GM12878 (cell line): ENCODE measurements at regions not wholly inside any gene's neighbourhood (a gene's known extent, or its start where the extent isn't known, plus 50 kb on each side); places are given as distances from the start of the nearest gene placed in this dataset.

Experiments
- ATAC-seq: fragments of 200-7000 bp; cut with Tn5 transposase; 3 replicates; pipeline ENCODE4 v1.9.1; 2020; ENCODE audit warnings: mild to moderate bottlenecking, moderate library complexity
- BruUV-seq: library from RNA; stranded (reverse); fragments of 400-500 nt; replicated peaks from 2 replicates; lab custom pipeline; 2021; lab: Mats Ljungman, UMichigan
- CTCF ChIA-PET: fragments of 300-600 bp; sonication (Branson Sonifier 250); formaldehyde crosslinking; extraction: SDS; loops from one replicate; lab custom pipeline; 2021; ENCODE audit warnings: inconsistent platforms; lab: Yijun Ruan, JAX
- POLR2A ChIA-PET: fragments of 350-600 bp; formaldehyde crosslinking; extraction: SDS; loops from one replicate; lab custom pipeline; 2021; ENCODE audit warnings: inconsistent platforms; lab: Charles Lee
- RAD21 ChIA-PET: fragments of 300-600 bp; sonication (Branson Sonifier 250); formaldehyde crosslinking; loops from one replicate; lab custom pipeline; 2023; ENCODE audit warnings: antibody characterized with exemption; ENCODE audit not compliant: unreplicated experiment; lab: Charles Lee
- SMC1A ChIA-PET: fragments of 300-600 bp; sonication (Branson Sonifier 250); formaldehyde crosslinking; loops from one replicate; lab custom pipeline; 2023; ENCODE audit not compliant: unreplicated experiment, uncharacterized antibody; lab: Charles Lee
- DNase-seq: peaks from one replicate; pipeline ENCODE4 v3.0.0-alpha.2; 2011; ENCODE audit warnings: low read depth, low spot score
- FAIRE-seq: peaks from 3 replicates; lab custom pipeline; 2011; peaks lifted over from hg19 to GRCh38; lab: Jason Lieb, UNC
- H2AFZ ChIP-seq: 2 replicates; pipeline ENCODE4 v1.6.0; 2011; ENCODE audit warnings: low read depth, low read length, control low read depth; ENCODE audit not compliant: control insufficient read depth
- H3K27ac ChIP-seq: 2 replicates; pipeline ENCODE4 v1.5.1; 2011; ENCODE audit warnings: control low read depth; ENCODE audit not compliant: control insufficient read depth, insufficient read depth
- H3K27me3 ChIP-seq, 2 experiments: replicated peaks in 1 of 2; 2 replicates each; pipeline versions ENCODE4 v1.6.0 to v1.6.1; 2011; ENCODE audit warnings: low read length in 1 of 2; ENCODE audit not compliant: control insufficient read depth in 2 of 2, insufficient read depth in 2 of 2
- H3K36me3 ChIP-seq, 2 experiments: 2 replicates each; pipeline ENCODE4 v1.5.1; 2011; ENCODE audit warnings: low read length in 1 of 2; ENCODE audit not compliant: control insufficient read depth in 2 of 2, insufficient read depth in 2 of 2
- H3K4me1 ChIP-seq: 2 replicates; pipeline ENCODE4 v1.6.1; 2011; ENCODE audit warnings: mild to moderate bottlenecking, low read length, moderate library complexity, mixed read lengths; ENCODE audit not compliant: control insufficient read depth, insufficient read depth
- H3K4me2 ChIP-seq: 2 replicates; pipeline ENCODE4 v1.6.0; 2011; ENCODE audit warnings: control low read depth; ENCODE audit not compliant: control insufficient read depth, insufficient read depth
- H3K4me3 ChIP-seq: fragments of 200-600 bp; sonication (generic); 2 replicates; pipeline ENCODE4 v1.5.1; 2016
- H3K79me2 ChIP-seq: 2 replicates; pipeline ENCODE4 v1.6.0; 2011; ENCODE audit warnings: low read length; ENCODE audit not compliant: control insufficient read depth, insufficient read depth
- H3K9ac ChIP-seq: 2 replicates; pipeline ENCODE4 v1.8.0; 2011; ENCODE audit warnings: low read length, control low read depth, mixed read lengths; ENCODE audit not compliant: control insufficient read depth, insufficient read depth
- H3K9me3 ChIP-seq: replicated peaks from 3 replicates; pipeline ENCODE4 v1.5.1; 2011; ENCODE audit warnings: mild to moderate bottlenecking, low read length; ENCODE audit not compliant: control insufficient read depth, insufficient read depth
- H4K20me1 ChIP-seq: 2 replicates; pipeline ENCODE4 v1.6.0; 2011; ENCODE audit not compliant: control insufficient read depth, insufficient read depth
- BCL11A ChIP-seq: IDR thresholded peaks from 2 replicates; pipeline ENCODE4 v1.6.1; 2011; ENCODE audit warnings: low read depth, low read length
- BMI1 ChIP-seq: fragments of 450-650 bp; IDR thresholded peaks from 2 replicates; pipeline ENCODE4 v1.6.1; 2016; ENCODE audit warnings: mild to moderate bottlenecking, moderate library complexity, borderline replicate concordance
- CBX5 ChIP-seq: sonication (generic); IDR thresholded peaks from 2 replicates; pipeline ENCODE4 v1.6.1; 2016; ENCODE audit warnings: low read depth, moderate library complexity, mild to moderate bottlenecking, inconsistent platforms
- E2F8 ChIP-seq: fragments of 450-650 bp; IDR thresholded peaks from 2 replicates; pipeline ENCODE4 v1.6.1; 2018; ENCODE audit warnings: mild to moderate bottlenecking, low read depth, moderate library complexity; ENCODE audit not compliant: partially characterized antibody
- JUND ChIP-seq: IDR thresholded peaks from 2 replicates; pipeline ENCODE4 v1.6.1; 2012; ENCODE audit warnings: low read depth, mild to moderate bottlenecking, low read length, improper control_type of control experiment, moderate library complexity
- REST ChIP-seq: IDR thresholded peaks from 2 replicates; pipeline ENCODE4 v1.6.1; 2012; ENCODE audit warnings: mild to moderate bottlenecking, low read depth, low read length
- SIN3A ChIP-seq: IDR thresholded peaks from 2 replicates; pipeline ENCODE4 v1.6.1; 2012; ENCODE audit warnings: low read depth, low read length, improper control_type of control experiment
- WGBS: methylation state at CpG from one replicate; pipeline ENCODE4 v1.1.6; 2016; ENCODE audit warnings: low lambda C conversion rate; ENCODE audit not compliant: insufficient replicate concordance, insufficient coverage; ENCODE audit errors: missing lambda C conversion rate; 5-methylcytosine and 5-hydroxymethylcytosine counted together
- in situ Hi-C: fragments of 300-500 bp; cut with MboI; formaldehyde crosslinking; loops from 9 replicates; pipeline ENCODE4 v1.14.3; 2018; ENCODE audit warnings: mixed read lengths
- intact Hi-C: fragments of 100-400 bp; cut with micrococcal nuclease; formaldehyde crosslinking; loops from one replicate; pipeline ENCODE4 v1.14.2; 2022; ENCODE audit not compliant: unreplicated experiment

- H3K36me3 ChIP-seq = no peaks in the 10 kb centered on the region
- no peak for FAIRE-seq
- no peak overlapping the region for H2AFZ ChIP-seq
- ChIA-PET POLR2A (interaction anchor here (0.7 kb wide), 1 partner anchor 9 kb away, joined by 4 read pairs; no protein-coding TSS in a partner anchor), SMC1A (no interaction called here), RAD21 (no interaction called here), CTCF (no interaction called here)
- no peak overlapping the region for H3K9ac ChIP-seq
- no peak for TF ChIP-seq SIN3A
- no peak for TF ChIP-seq BCL11A
- TF ChIP-seq REST = peak; percentile 67; the same call in 1 of the 2 replicates
- TF ChIP-seq E2F8 = no peak
- TF ChIP-seq BMI1 = no peak
- TF ChIP-seq CBX5 = no peak
- TF ChIP-seq JUND = no peak
- in situ Hi-C loops (no loop called here), intact Hi-C loops (no loop called here)
- no peaks in the 10 kb centered on the region for H3K27me3 ChIP-seq
- BruUV-seq = no TSS peak
- WGBS = 21% methylated on average over 3 of the region's 3 CpGs
- no peak overlapping the region for H3K27ac ChIP-seq
- no peaks in the 10 kb centered on the region for H3K79me2 ChIP-seq
- DNase-seq = no peak
- ATAC-seq = no peak
- no peak overlapping the region for H3K4me3 ChIP-seq
- H3K9me3 ChIP-seq = no peaks in the 10 kb centered on the region
- H4K20me1 ChIP-seq = no peaks in the 10 kb centered on the region
- no peak overlapping the region for H3K4me2 ChIP-seq
- no peaks in the 10 kb centered on the region for H3K4me1 ChIP-seq
Measured at GRCh38 chr5:29963956-29964355, 1229.5 kb upstream of the CDH6 start.
